Upper lobe of right lung (tissue), 1 donor: ENCODE measurements at regions not wholly inside any gene's neighbourhood (a gene's known extent, or its start where the extent isn't known, plus 50 kb on each side); places are given as distances from the start of the nearest gene placed in this dataset.

Source experiments
- ATAC-seq: fragments of 200-7000 bp; cut with Tn5 transposase; one replicate; pipeline ENCODE4 v1.9.1; 2020; ENCODE audit warnings: mild to moderate bottlenecking, moderate library complexity
- DNase-seq: peaks from one replicate; pipeline ENCODE4 v3.0.0-alpha.2; 2020
- H3K27ac ChIP-seq: fragments of 200-600 bp; one replicate; pipeline ENCODE4 v1.8.0; 2022
- H3K27me3 ChIP-seq: fragments of 200-600 bp; one replicate; pipeline ENCODE4 v1.8.0; 2022; ENCODE audit warnings: mild to moderate bottlenecking
- H3K36me3 ChIP-seq: fragments of 200-600 bp; one replicate; pipeline ENCODE4 v1.8.0; 2022
- H3K4me1 ChIP-seq: fragments of 200-600 bp; one replicate; pipeline ENCODE4 v1.8.0; 2022
- H3K4me3 ChIP-seq: fragments of 200-600 bp; one replicate; pipeline ENCODE4 v1.8.0; 2022; ENCODE audit warnings: mild to moderate bottlenecking
- H3K9me3 ChIP-seq: fragments of 200-600 bp; one replicate; pipeline ENCODE4 v1.8.0; 2022
- intact Hi-C: fragments of 100-400 bp; cut with DNase I; formaldehyde crosslinking; loops from one replicate; pipeline ENCODE4 v1.11.0; 2022
- TF ChIP-seq, protein P1 (sequence below): fragments of 200-600 bp; IDR thresholded peaks from one replicate; pipeline ENCODE4 v1.8.0; 2022; ENCODE audit warnings: antibody characterized with exemption
- donor health status: DM: no; HTN: yes; CAD: no; lungs with severe emphysema.

DNA sequence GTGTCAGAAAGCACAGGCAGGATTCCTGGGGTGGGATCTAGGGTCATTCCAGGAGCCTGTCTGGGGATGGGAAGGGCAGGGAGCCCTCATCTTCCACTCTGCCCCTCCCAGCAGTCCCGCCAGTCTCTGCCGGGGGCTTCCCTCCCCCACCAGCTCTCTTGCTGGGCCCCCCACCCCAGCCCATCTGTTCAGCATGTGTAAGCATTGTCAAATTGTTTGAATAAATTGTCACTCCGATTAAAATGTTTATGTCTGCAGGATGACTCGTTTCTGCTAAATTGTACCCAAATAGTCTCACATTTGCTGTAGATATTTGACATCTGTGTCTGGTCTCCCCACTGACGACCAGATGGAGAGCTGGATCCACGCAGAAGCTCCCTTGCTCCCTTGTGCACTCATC, 257.6 kb downstream of the ANKRD60 start:
- no peak overlapping the region for H3K27ac ChIP-seq
- TF ChIP-seq, protein P1, sequence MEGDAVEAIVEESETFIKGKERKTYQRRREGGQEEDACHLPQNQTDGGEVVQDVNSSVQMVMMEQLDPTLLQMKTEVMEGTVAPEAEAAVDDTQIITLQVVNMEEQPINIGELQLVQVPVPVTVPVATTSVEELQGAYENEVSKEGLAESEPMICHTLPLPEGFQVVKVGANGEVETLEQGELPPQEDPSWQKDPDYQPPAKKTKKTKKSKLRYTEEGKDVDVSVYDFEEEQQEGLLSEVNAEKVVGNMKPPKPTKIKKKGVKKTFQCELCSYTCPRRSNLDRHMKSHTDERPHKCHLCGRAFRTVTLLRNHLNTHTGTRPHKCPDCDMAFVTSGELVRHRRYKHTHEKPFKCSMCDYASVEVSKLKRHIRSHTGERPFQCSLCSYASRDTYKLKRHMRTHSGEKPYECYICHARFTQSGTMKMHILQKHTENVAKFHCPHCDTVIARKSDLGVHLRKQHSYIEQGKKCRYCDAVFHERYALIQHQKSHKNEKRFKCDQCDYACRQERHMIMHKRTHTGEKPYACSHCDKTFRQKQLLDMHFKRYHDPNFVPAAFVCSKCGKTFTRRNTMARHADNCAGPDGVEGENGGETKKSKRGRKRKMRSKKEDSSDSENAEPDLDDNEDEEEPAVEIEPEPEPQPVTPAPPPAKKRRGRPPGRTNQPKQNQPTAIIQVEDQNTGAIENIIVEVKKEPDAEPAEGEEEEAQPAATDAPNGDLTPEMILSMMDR, result no peak
- H3K36me3 ChIP-seq, result no peaks in the 10 kb centered on the region
- peaks cover 4% of the 10 kb centered on the region for H3K27me3 ChIP-seq
- H3K9me3 ChIP-seq, result no peaks in the 10 kb centered on the region
- intact Hi-C loops, result no loop called here
- H3K4me3 ChIP-seq, result no peak overlapping the region
- H3K4me1 ChIP-seq, result no peaks in the 10 kb centered on the region
- no peak for DNase-seq
- no peak for ATAC-seq

DNA sequence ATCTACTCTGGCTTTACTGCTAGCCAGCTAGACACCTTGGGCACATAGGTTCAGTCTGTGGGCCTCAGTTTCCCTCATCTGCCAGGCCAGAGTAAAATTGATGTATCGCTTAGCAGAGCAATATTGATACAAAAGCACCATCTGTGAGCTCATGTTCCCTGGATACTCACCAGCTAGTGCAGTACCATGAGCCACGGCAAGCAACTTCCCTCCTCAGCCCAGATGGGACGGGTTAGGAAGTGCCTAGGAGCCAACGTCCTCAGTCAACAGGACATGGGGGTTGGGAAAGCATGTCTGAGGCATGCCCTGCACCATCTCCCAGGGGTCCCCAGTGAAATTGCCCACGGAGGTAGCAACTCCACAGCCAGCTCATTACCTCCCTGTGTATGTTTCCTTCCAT, 258.3 kb downstream of the ANKRD60 start:
- peaks cover 4% of the 10 kb centered on the region for H3K27me3 ChIP-seq
- intact Hi-C loops, result no loop called here
- DNase-seq (no peak), ATAC-seq (no peak)
- H3K36me3 ChIP-seq, result no peaks in the 10 kb centered on the region
- no peaks in the 10 kb centered on the region for H3K9me3 ChIP-seq
- no peak overlapping the region for H3K27ac ChIP-seq
- TF ChIP-seq, protein P1, result no peak
- H3K4me3 ChIP-seq, result no peak overlapping the region
- H3K4me1 ChIP-seq, result no peaks in the 10 kb centered on the region

DNA sequence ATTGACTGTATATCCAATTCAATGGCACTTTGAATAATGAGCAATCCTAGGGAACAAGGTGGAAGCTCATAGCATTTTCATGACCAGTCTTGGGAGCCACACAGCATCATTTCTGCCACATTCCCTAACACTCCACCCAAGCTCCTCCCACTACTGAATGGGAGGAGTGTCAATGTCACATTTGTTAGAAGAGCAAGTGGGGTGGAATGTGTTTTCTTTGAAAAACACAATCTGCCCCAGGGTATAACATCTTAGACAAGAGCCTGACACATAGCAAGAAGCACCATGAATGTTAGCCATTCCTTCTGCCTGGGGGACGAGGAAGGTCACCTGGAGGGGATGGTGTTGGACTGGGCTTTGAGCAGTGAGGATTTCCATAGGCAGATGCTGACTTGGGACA, 258.3 kb upstream of the PMEPA1 start:
- Histone ChIP-seq H3K9me3 (no peaks in the 10 kb centered on the region), H3K27me3 (peaks cover 4% of the 10 kb centered on the region), H3K27ac (no peak overlapping the region), H3K4me1 (no peaks in the 10 kb centered on the region), H3K4me3 (no peak overlapping the region), H3K36me3 (no peaks in the 10 kb centered on the region)
- intact Hi-C loops, result no loop called here
- TF ChIP-seq, protein P1, result no peak
- no peak for ATAC-seq
- DNase-seq, result no peak

DNA sequence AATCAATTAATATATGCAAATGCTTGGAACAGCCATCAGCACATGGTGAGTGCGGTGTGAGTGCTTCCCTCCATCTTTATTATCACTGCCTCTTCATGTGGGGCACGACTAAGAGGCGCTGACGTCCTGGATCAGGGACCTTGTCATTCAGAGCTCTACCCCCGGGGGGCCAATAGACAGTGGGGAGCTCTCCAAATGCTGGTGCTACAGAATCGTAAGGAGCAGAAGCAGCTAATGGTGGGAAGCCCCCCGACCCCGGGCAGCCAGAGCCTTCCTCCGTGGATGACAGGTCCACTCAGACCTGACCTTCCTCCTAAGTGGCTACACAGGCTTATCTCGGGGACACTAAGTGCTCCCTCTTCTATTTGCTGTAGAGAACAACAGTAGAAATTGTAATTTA, 257.5 kb upstream of the PMEPA1 start:
- TF ChIP-seq, protein P1, result no peak
- no peak for DNase-seq
- Histone ChIP-seq H3K4me1 (no peaks in the 10 kb centered on the region), H3K4me3 (no peak overlapping the region), H3K9me3 (no peaks in the 10 kb centered on the region), H3K27me3 (peaks cover 4% of the 10 kb centered on the region), H3K27ac (no peak overlapping the region), H3K36me3 (no peaks in the 10 kb centered on the region)
- no peak for ATAC-seq
- intact Hi-C loops, result no loop called here

DNA sequence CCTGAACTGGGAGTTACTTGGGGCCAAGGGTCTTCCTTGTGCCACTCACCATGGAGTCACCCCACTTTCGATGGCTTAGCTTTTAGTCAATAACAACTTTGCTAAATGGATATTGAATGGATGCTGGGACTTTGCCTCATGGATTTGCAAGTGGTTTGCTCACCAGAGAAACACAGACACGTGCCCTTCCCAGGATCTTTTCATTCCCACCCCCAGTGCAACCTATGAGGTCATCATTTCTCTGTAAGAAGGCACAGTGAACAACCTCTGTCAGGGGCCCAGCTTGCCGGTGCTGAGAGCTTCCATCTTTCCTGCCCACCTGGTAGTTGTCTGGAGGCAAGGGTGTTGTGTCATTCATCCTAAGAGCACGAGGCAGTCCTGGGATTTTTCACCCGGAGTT, 256.8 kb upstream of the PMEPA1 start:
- no peak for ATAC-seq
- H3K4me1 ChIP-seq, result no peaks in the 10 kb centered on the region
- H3K4me3 ChIP-seq, result no peak overlapping the region
- DNase-seq, result no peak
- intact Hi-C loops, result no loop called here
- H3K27ac ChIP-seq, result no peak overlapping the region
- TF ChIP-seq, protein P1, result no peak
- no peaks in the 10 kb centered on the region for H3K36me3 ChIP-seq
- peaks cover 4% of the 10 kb centered on the region for H3K27me3 ChIP-seq
- no peaks in the 10 kb centered on the region for H3K9me3 ChIP-seq

DNA sequence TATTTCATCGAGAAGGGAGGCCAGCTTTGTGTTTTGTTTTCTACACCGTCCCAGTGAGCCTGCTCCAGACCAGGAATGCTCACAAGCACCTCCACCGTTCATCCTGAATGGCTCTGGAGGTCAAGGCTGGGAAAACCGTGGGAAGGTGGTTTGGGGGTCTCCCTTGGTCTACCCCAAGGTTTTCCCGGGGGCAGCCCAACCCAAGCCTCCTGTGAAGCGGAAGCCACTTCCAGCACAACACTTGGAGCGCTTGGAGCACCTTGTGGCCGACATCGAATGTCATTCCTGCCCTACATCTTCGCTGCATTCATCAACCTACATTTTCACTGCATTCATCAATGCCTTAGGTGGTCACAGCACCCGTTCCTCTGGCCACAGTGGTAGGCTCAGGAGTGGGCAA, 255.6 kb upstream of the PMEPA1 start:
- H3K36me3 ChIP-seq, result no peaks in the 10 kb centered on the region
- H3K27me3 ChIP-seq, result peaks cover 4% of the 10 kb centered on the region
- no peaks in the 10 kb centered on the region for H3K4me1 ChIP-seq
- no peak overlapping the region for H3K27ac ChIP-seq
- TF ChIP-seq, protein P1, result no peak
- no peak for DNase-seq
- H3K9me3 ChIP-seq, result no peaks in the 10 kb centered on the region
- H3K4me3 ChIP-seq, result no peak overlapping the region
- intact Hi-C loops, result no loop called here
- ATAC-seq, result no peak
